Tongue (tissue), 1 donor: ENCODE measurements at regions not wholly inside any gene's neighbourhood (a gene's known extent, or its start where the extent isn't known, plus 50 kb on each side); places are given as distances from the start of the nearest gene placed in this dataset.
"Not testable (repeated sequence)": the region's sequence is repeated elsewhere in the genome, so short reads cannot be mapped to it uniquely, and the experiment has no call there.

ENCODE experiments used
- DNase-seq: peaks from one replicate; pipeline ENCODE4 v3.0.0-alpha.2; 2015

GRCh38 chr6:14294270-14294951 lies 176.8 kb downstream of the CD83 start:
- no peak for DNase-seq

GRCh38 chr6:14296698-14297097 lies 179.1 kb downstream of the CD83 start:
- DNase-seq = not testable (repeated sequence)

- not testable (repeated sequence) for DNase-seq
These were observed 179.5 kb downstream of the CD83 start for GRCh38 chr6:14297118-14297517.

- not testable (repeated sequence) for DNase-seq
These were observed 182.6 kb downstream of the CD83 start for GRCh38 chr6:14300189-14300588.

- DNase-seq = not testable (repeated sequence)
These were observed 183.1 kb downstream of the CD83 start for GRCh38 chr6:14300721-14301120.

- DNase-seq = not testable (repeated sequence)
These were observed 183.9 kb downstream of the CD83 start for GRCh38 chr6:14301477-14301876.

- DNase-seq = no peak
These were observed 187.6 kb downstream of the CD83 start for GRCh38 chr6:14305131-14305530.

GRCh38 chr6:14305624-14306023 lies 188.1 kb downstream of the CD83 start:
- no peak for DNase-seq

- DNase-seq = peak; percentile 36
These were observed 188.8 kb downstream of the CD83 start for GRCh38 chr6:14306151-14306906.

- DNase-seq = no peak
These were observed 191.9 kb downstream of the CD83 start for GRCh38 chr6:14309516-14309915.

- no peak for DNase-seq
These were observed 192.4 kb downstream of the CD83 start for GRCh38 chr6:14309951-14310445.

- no peak for DNase-seq
These were observed 193.4 kb downstream of the CD83 start for GRCh38 chr6:14310960-14311359.

- DNase-seq = no peak
These were observed 195.0 kb downstream of the CD83 start for GRCh38 chr6:14312587-14312986.

- no peak for DNase-seq
These were observed 195.7 kb downstream of the CD83 start for GRCh38 chr6:14313248-14313647.

GRCh38 chr6:14315353-14315752 lies 197.8 kb downstream of the CD83 start:
- no peak for DNase-seq

- peak; percentile 31 for DNase-seq
These were observed 199.2 kb downstream of the CD83 start for GRCh38 chr6:14316651-14317386.

GRCh38 chr6:14317387-14317970 lies 199.9 kb downstream of the CD83 start:
- DNase-seq = no peak

GRCh38 chr6:14320332-14320731 lies 202.8 kb downstream of the CD83 start:
- peak; percentile 7 for DNase-seq

- no peak for DNase-seq
These were observed 204.6 kb downstream of the CD83 start for GRCh38 chr6:14321992-14322772.

- no peak for DNase-seq
These were observed 205.3 kb downstream of the CD83 start for GRCh38 chr6:14322841-14323240.

GRCh38 chr6:14326774-14327173 lies 209.2 kb downstream of the CD83 start:
- no peak for DNase-seq

GRCh38 chr6:14328163-14328562 lies 210.6 kb downstream of the CD83 start:
- no peak for DNase-seq
